ENCODE measurements at regions not wholly inside any gene's neighbourhood (a gene's known extent, or its start where the extent isn't known, plus 50 kb on each side); places are given as distances from the start of the nearest gene placed in this dataset.

- TF ChIP-seq CTCF (IDR thresholded peaks at IDR 0.05): no peak
- TF ChIP-seq POLR2A (IDR thresholded peaks at IDR 0.05): no peak
Observed at GRCh38 chrX:39788521-39788920, 309.2 kb downstream of the BCOR start.

All from body of pancreas (tissue), 4 donors.